Fibroblast of skin of right biceps (primary cell): ENCODE measurements at regions not wholly inside any gene's neighbourhood (a gene's known extent, or its start where the extent isn't known, plus 50 kb on each side); places are given as distances from the start of the nearest gene placed in this dataset.
A peak's percentile ranks its signal among the peaks of the same experiment; 100 is the strongest.
"Not testable (repeated sequence)": the region's sequence is repeated elsewhere in the genome, so short reads cannot be mapped to it uniquely, and the experiment has no call there.

ENCODE experiments used
- DNase-seq: peaks from one replicate; pipeline ENCODE4 v3.0.0-alpha.2; 2013

GRCh38 chr16:21517263-21517662 is 82.1 kb upstream of the METTL9 start:
- DNase-seq, result not testable (repeated sequence)

- DNase-seq, result not testable (repeated sequence)
Observed at GRCh38 chr16:21519361-21520133, 79.8 kb upstream of the METTL9 start.

DNA sequence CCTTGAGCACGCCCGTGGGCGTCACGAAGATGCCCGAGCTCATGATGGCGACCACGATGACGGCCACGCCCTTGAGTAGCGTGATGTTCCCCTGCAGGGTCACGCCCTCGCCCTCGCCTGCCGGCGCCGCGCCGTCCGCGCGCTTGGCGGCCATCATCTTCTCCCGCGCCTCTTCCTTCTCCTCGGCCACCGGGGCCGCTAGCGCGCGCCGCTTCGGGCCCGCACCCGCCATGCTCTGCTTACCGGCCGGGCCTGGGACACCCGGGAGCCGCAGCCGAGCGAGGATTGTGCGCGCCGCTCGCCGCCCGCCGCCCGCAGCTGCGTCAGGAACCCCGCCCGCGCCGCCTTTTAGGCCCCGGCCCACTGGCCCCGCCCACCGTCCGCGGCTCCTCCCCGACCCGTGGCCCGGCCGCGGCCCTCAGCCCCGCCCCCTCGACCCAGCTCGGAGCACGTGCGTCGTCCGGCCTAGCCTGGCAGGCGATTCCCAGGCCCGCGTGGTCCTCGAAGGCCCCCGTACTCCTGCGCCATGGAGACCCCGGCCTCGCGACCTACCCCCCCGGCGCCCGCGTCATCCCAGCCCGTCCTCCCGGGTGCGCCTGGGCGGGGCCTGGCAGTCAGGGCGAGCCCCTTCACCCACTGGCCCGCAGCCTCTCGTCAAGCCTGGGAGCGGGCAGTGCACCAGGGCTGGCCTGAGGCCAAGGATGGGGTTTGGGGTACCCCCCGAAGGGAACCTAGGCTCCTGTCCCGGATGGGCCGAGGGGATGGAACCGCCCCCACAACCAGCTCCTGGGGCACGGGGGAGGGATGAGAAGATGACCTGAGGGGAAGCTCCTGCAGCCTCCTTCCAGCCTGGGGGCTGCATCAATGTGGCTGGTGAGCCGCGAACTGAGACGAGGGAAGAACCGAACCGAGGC is 79.0 kb upstream of the METTL9 start:
- peak; percentile 94 for DNase-seq

DNA sequence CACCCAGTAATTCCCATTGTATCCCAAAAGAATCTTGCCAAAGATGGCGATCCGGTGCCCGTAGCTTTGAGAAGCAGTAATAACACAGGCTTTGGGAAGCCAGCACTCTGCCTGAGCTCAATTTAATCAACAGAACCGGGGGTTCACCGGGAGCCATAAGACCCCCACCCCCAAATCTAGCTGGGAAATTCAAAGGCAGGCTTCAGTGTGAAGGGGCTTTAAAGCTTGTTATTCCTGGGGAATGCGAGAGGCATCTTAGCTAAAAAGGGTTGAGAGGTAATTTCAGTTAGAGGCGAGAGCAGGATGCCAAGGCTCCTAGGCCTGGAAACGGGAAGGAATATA is 78.4 kb upstream of the METTL9 start:
- not testable (repeated sequence) for DNase-seq

- DNase-seq, result peak; percentile 84
Observed at GRCh38 chr16:21521390-21522143, 77.8 kb upstream of the METTL9 start.

GRCh38 chr16:21522846-21523245 is 76.5 kb upstream of the METTL9 start:
- not testable (repeated sequence) for DNase-seq

DNA sequence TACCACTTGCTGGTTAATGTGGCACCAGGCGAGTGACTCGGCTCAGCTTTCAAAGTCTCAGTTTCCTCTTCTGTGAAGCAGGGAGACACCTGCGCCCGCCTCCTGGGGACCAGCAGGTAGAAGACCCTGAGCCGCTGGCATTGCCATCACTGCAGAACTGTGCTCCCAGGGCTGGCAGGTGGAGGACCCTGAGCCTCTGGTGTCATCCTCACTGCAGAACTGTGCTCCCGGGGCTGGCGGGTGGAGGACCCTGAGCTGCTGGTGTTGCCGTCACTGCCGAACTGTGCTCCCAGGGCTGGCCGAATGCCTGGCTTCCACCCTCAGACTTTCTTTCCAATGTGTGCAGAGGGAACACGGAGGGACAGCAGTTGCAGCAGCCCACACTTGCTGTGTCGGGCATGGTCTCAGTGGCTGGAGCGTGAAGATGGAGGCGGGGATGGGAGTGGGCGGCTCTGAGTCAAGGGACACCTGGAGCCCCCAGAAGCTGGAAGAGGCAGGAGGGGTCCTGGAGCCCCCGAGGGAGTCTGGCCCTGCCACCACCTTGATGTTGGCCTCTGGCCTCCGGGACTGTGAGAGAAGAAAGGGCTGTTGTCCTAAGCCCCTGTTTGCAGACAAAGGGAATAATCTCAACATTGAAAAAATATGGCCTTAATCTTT is 75.8 kb upstream of the METTL9 start:
- no peak for DNase-seq

GRCh38 chr16:21524068-21524751 is 75.2 kb upstream of the METTL9 start:
- DNase-seq, result no peak

DNA sequence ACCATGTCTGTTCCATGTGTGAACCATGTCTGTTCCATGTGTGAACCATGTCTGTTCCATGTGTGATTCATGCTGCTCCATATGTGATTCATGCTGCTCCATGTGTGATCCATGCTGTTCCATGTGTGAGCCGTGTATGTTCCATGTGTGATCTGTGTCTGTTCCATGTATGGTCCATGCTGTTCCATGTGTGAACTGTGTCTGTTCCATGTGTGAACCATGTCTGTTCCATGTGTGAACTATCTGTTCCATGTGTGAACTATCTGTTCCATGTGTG is 74.7 kb upstream of the METTL9 start:
- not testable (repeated sequence) for DNase-seq

DNA sequence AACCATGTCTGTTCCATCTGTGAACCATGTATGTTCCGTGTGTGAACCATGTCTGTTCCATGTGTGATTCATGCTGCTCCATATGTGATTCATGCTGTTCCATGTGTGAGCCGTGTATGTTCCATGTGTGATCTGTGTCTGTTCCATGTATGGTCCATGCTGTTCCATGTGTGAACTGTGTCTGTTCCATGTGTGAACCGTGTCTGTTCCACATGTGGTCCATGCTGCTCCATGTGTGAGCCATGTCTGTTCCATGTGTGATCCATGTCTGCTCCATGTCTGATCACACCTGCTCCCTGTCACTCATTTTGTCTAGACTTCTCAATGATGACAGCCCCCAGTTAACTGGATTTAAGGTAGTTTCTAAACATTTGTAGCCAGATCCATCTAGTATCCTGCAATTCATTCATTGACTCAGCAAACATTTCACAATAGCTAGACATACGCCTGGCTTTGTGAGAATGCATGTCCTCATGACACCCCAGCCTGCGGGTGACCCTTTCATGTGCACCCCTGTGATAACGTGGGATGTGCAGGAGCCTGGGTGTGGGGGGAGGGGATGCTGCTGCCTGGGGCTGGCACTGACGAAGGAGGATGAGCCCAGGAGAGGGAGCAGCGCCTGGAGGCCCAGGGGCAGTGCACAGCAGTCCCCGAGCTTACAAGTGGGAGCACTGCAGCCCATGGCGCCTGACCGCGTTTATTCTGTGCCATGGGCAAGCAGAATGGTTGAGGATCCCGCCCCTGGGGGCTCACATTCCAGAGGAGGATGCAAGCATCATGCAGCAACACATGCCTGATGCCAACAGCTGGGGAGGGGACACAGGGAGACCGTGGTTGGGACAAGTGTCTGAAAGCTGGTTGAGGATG is 74.1 kb upstream of the METTL9 start:
- DNase-seq, result peak; percentile 49

DNA sequence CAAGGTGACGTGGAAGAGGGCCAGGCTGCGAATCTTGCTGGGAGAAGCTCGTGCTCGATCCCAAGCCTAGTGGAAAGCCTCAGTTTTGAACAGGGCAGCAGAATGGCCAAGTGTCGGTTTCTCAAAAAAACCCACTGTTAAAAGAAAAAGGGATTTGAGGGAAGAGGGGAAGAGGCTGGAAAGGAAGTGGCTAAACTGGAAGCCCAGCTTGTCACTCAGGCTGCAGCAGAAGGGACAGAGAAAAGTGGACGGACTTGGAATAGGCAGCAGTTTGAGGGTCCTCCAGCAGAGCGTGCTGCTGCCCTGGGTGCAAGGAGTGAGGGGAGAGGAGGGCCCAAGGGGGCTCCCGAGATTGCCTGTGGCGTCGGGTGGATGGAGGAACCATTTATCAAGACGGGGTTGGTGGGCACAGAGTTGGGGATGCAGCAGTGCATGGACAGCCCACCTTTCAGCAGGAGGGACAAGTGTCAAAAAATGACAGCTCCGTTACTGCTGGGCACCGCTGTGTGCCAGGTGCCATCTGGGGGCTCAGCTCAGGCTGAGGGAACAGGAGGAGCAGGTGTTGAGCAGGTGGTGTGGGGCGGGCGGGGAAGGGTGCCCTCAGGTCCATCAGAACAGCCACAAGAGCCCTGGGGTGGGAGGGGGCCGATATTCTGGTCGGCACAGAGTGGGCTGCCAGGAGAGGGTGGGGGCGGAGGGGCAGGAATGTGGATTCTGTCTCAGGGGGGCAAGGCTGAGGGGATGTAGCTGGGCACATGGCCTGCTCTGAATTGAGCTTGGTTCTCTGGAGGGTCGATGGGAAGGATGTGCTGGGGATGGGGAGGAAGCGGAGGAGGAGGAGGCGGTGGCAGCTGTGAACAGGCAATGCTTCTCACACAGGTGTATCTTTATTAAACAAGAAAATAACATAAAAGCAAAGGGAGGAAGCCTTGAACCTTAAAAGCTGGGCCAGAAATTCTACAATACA is 73.1 kb upstream of the METTL9 start:
- DNase-seq, result not testable (repeated sequence)

DNA sequence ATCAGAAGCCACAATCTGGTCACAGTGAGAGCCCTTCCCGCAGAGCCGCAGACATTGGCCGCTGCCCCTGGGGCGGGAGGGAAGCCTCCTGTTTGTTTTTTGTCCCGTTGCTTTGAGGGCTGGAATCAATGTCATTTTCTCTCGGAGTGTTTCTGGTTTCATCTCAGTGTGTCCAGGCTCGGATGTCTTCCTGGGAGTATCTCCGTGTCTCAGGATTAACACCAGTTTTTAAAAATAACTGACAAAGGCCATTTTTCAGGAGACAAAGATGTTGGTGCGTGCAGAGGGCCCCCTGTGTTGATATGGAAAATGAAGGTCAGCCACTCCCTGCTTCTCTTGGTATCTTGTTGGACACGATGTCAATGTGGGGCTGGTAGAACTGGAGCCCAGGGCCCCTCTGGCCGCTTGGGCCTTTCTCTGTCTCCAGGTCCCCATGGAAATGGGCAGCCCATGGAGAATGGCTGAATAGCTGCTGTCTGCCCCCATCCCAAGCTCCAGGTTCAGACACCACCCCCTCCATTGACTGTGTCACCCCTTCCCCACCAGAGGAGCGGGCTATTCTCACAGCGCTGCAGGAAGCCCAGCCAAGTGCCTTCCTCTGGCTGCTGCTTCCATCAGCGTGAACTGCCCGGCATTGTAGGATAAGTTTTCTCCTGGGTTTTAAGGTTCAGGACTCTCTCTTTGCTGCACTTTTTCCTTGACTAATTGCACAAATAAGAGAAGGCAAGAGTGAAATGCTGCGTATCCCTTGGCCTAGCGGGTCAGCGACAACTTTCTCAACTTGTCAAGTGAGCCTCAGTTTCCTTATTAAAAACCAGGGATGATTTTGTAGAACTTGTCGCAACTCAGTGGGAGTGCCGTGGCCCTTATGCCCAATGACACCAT is 72.2 kb upstream of the METTL9 start:
- DNase-seq, result no peak

GRCh38 chr16:21529060-21529658 is 70.2 kb upstream of the METTL9 start:
- not testable (repeated sequence) for DNase-seq

DNA sequence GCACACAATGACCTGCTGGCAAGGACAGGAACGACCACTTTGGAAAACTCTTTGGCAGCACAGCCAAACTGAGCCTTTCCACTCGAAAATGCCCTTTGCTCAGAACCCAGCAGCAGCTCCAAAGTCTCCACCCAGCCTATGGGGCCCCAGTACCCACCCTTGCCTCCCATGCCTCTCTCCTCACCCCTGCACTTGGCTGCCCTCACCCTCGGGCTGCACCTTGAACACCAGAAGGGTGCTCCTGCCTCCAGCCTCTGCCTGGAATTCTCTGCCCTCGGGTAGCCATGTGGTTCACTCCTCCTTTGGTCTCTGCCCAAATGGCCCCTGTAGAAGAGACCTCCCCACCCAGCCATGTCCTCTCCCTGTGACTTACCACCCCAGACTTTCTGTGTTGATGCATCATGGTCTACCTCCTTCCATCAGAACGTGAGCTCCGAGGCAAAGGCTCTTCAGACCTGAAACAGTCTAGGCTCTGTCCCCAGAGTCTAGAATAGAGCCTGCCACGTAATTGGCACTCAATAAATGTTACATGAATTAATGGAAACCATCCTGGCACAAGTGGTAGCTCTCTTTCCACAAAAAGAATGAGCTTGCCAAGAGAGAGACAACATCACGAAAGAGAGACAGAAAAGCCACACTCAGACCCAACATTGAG is 68.5 kb upstream of the METTL9 start:
- DNase-seq, result not testable (repeated sequence)

DNA sequence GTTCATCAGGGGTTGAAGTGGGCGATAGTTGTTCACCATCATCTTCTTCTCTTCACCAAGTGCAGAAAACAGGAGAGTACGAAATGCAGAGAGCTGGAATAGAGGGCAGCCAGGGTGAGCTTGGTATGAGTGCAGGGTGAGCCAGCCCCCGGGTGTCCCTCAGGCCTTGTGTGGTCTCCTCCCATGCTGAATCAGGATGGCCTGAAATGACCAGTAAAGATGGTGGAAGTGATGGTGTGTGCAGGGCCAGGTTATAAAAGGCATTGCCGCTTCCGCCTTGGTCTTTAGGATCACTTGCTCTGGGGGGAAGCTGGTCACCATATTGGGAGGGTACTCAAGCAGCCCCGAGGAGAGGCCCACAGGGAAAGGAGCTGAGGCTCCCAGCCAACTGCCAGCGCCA is 66.4 kb upstream of the METTL9 start:
- not testable (repeated sequence) for DNase-seq

GRCh38 chr16:21533474-21533873 is 65.9 kb upstream of the METTL9 start:
- not testable (repeated sequence) for DNase-seq

- peak; percentile 57 for DNase-seq
Observed at GRCh38 chr16:21534561-21534960, 64.8 kb upstream of the METTL9 start.

DNA sequence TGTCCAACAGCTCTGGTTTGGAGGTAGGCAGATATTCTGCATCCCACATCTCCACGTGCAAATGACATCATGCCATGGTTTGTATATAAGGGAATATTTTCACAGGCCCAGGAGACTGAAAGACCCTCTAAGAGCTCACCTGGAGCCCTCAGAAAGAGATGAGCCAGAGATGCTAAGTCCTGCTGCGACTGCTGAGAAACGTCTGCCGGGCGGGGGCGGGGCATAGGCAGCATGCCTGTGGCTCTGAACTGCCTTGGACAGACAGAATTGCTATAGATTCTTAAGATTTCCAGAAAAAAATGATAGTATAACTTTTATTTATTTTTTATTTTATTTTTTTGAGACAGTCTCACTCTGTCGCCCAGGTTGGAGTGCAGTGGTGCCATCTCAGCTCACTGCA is 64.2 kb upstream of the METTL9 start:
- DNase-seq, result not testable (repeated sequence)
